BLaER1 (cell line): ENCODE measurements at regions not wholly inside any gene's neighbourhood (a gene's known extent, or its start where the extent isn't known, plus 50 kb on each side); places are given as distances from the start of the nearest gene placed in this dataset.
"Not testable (repeated sequence)": the region's sequence is repeated elsewhere in the genome, so short reads cannot be mapped to it uniquely, and the experiment has no call there.

Experiments
- H3K27ac ChIP-seq: shearing (Covaris generic); formaldehyde crosslinking; 2 replicates; pipeline ENCODE4 v1.8.1; 2022
- H3K27me3 ChIP-seq: shearing (Covaris generic); formaldehyde crosslinking; 2 replicates; pipeline ENCODE4 v1.8.1; 2022
- H3K36me3 ChIP-seq: shearing (Covaris generic); formaldehyde crosslinking; 2 replicates; pipeline ENCODE4 v1.8.1; 2022
- H3K4me1 ChIP-seq: shearing (Covaris generic); formaldehyde crosslinking; 2 replicates; pipeline ENCODE4 v1.8.1; 2022
- H3K4me2 ChIP-seq: shearing (Covaris generic); formaldehyde crosslinking; 2 replicates; pipeline ENCODE4 v1.8.1; 2022
- H3K4me3 ChIP-seq: shearing (Covaris generic); formaldehyde crosslinking; 2 replicates; pipeline ENCODE4 v1.8.1; 2022
- H3K9ac ChIP-seq: shearing (Covaris generic); formaldehyde crosslinking; 2 replicates; pipeline ENCODE4 v1.8.1; 2022
- H3K9me3 ChIP-seq: shearing (Covaris generic); formaldehyde crosslinking; 2 replicates; pipeline ENCODE4 v1.8.1; 2022
- H4K20me1 ChIP-seq: shearing (Covaris generic); formaldehyde crosslinking; 2 replicates; pipeline ENCODE4 v1.8.1; 2022
- Cebpa-rat ChIP-seq: shearing (Covaris generic); IDR thresholded peaks from 2 replicates; pipeline ENCODE4 v1.8.1; 2022

DNA sequence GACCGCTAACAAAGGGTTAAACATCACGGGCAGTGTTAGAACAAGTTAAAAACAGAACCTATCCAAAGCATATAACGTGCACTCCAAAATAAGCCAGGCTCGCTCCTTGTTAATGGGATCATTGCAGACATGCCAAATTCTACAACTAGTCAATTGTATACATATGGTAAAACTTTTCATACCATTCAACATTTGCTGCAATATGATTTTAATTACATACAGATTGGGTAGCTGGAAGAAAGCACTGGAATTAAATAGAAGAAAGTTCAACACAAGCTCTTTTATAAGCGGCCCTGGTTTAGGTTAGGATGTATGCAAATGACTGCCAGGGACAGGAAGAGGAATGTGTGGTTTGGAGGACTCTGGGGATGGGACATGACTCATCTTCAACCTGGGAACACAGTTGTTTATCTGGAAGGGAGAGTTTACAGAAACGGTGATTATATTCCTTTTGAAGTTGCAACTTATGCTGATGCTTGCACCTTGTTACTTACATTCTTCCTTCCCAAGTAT, 62.5 kb upstream of the TIAM2 start:
- H3K9me3 ChIP-seq = no peaks in the 10 kb centered on the region
- no peak for TF ChIP-seq Cebpa-rat

GRCh38 chr6:154933181-154933827, 61.8 kb upstream of the TIAM2 start:
- no peak for TF ChIP-seq Cebpa-rat
- H3K36me3 ChIP-seq = no peaks in the 10 kb centered on the region
- H3K4me3 ChIP-seq = no peak overlapping the region
- no peaks in the 10 kb centered on the region for H3K9me3 ChIP-seq
- no peaks in the 10 kb centered on the region for H3K27me3 ChIP-seq
- no peaks in the 10 kb centered on the region for H4K20me1 ChIP-seq
- peaks cover 45% of the 10 kb centered on the region for H3K4me1 ChIP-seq
- H3K9ac ChIP-seq = no peak overlapping the region
- peak overlapping the region; percentile 74 for H3K4me2 ChIP-seq
- 0 out of 2 replicates have a peak overlapping the region, but pooled peaks have one; percentile 11 for H3K27ac ChIP-seq

More for the DNA sequence above, 62.5 kb upstream of the TIAM2 start:
- H3K4me3 ChIP-seq = no peak overlapping the region
- H3K27ac ChIP-seq = peak overlapping the region; percentile 50
- H4K20me1 ChIP-seq = no peaks in the 10 kb centered on the region
- no peaks in the 10 kb centered on the region for H3K27me3 ChIP-seq
- H3K36me3 ChIP-seq = no peaks in the 10 kb centered on the region
- peak overlapping the region; percentile 74 for H3K4me2 ChIP-seq
- peaks cover 45% of the 10 kb centered on the region for H3K4me1 ChIP-seq
- no peak overlapping the region for H3K9ac ChIP-seq

GRCh38 chr6:154937306-154938220, 57.6 kb upstream of the TIAM2 start:
- no peak overlapping the region for H3K4me3 ChIP-seq
- H3K4me1 ChIP-seq = peaks cover 13% of the 10 kb centered on the region
- no peaks in the 10 kb centered on the region for H3K9me3 ChIP-seq
- no peak overlapping the region for H3K4me2 ChIP-seq
- no peak for TF ChIP-seq Cebpa-rat
- no peaks in the 10 kb centered on the region for H3K36me3 ChIP-seq
- H3K9ac ChIP-seq = no peak overlapping the region
- H3K27me3 ChIP-seq = no peaks in the 10 kb centered on the region
- H3K27ac ChIP-seq = no peak overlapping the region
- H4K20me1 ChIP-seq = no peaks in the 10 kb centered on the region

- Histone ChIP-seq H3K4me3 (no peak overlapping the region), H3K27ac (no peak overlapping the region), H3K9ac (no peak overlapping the region)
Measured at GRCh38 chr6:154938221-154938580, 56.9 kb upstream of the TIAM2 start.

GRCh38 chr6:154938727-154939285, 56.3 kb upstream of the TIAM2 start:
- H3K4me3 ChIP-seq, H3K27ac ChIP-seq, H3K36me3 ChIP-seq, H3K9ac ChIP-seq, H3K27me3 ChIP-seq, H3K4me2 ChIP-seq, H3K4me1 ChIP-seq, H3K9me3 ChIP-seq, H4K20me1 ChIP-seq: not testable (repeated sequence)

More at GRCh38 chr6:154938221-154938580, 56.9 kb upstream of the TIAM2 start:
- Histone ChIP-seq H3K4me1 (peaks cover 7% of the 10 kb centered on the region), H3K9me3 (no peaks in the 10 kb centered on the region), H3K36me3 (no peaks in the 10 kb centered on the region), H3K27me3 (no peaks in the 10 kb centered on the region), H3K4me2 (no peak overlapping the region), H4K20me1 (no peaks in the 10 kb centered on the region)
- TF ChIP-seq Cebpa-rat = no peak

GRCh38 chr6:154942770-154943169, 52.3 kb upstream of the TIAM2 start:
- no peaks in the 10 kb centered on the region for H3K4me1 ChIP-seq
- no peak for TF ChIP-seq Cebpa-rat
- no peak overlapping the region for H3K4me2 ChIP-seq
- peaks cover 7% of the 10 kb centered on the region; the same call in 1 of the 2 replicates for H3K9me3 ChIP-seq
- 0 out of 2 replicates have a peak, but pooled peaks cover 10% of the 10 kb centered on the region for H3K36me3 ChIP-seq
- no peak overlapping the region for H3K9ac ChIP-seq
- no peak overlapping the region for H3K4me3 ChIP-seq
- no peak overlapping the region for H3K27ac ChIP-seq
- H4K20me1 ChIP-seq = no peaks in the 10 kb centered on the region
- no peaks in the 10 kb centered on the region for H3K27me3 ChIP-seq

DNA sequence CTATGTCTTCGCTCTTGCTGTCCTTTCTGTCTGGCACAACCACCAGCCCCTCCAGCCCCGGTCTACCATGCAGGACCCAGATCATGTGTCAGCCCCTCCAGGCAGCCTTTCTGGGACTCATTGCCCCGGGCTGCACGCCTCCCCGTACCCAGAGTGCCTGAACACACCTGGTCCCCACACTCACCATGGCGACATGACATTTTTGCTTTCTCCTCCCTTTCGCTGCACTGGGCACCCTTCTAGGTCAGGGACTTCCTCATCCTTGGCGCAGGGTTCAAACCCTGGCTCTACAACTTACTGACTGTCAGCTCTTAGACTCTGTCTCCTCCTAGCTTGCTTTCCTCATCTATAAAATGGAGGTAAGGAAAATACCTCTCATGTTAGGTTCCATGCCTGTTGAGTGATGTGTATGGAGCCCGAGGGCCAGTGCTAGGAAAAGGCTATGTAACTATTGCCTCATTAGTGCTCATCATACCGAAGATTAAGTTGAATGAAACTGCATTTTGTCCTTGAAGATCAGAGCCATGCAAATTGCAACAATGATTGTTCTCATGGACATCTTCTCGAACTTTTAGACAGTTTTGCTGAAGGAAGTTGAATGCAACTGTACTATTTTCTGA, 49.7 kb upstream of the TIAM2 start:
- TF ChIP-seq Cebpa-rat = no peak
- Histone ChIP-seq H3K27ac (no peak overlapping the region), H3K4me3 (no peak overlapping the region), H3K9me3 (peaks cover 11% of the 10 kb centered on the region), H3K27me3 (no peaks in the 10 kb centered on the region), H3K36me3 (peaks cover 14% of the 10 kb centered on the region; the same call in 1 of the 2 replicates), H3K4me2 (no peak overlapping the region), H3K4me1 (peaks cover 9% of the 10 kb centered on the region), H3K9ac (no peak overlapping the region), H4K20me1 (no peaks in the 10 kb centered on the region)
